ENCODE measurements at regions not wholly inside any gene's neighbourhood (a gene's known extent, or its start where the extent isn't known, plus 50 kb on each side); places are given as distances from the start of the nearest gene placed in this dataset.

DNA sequence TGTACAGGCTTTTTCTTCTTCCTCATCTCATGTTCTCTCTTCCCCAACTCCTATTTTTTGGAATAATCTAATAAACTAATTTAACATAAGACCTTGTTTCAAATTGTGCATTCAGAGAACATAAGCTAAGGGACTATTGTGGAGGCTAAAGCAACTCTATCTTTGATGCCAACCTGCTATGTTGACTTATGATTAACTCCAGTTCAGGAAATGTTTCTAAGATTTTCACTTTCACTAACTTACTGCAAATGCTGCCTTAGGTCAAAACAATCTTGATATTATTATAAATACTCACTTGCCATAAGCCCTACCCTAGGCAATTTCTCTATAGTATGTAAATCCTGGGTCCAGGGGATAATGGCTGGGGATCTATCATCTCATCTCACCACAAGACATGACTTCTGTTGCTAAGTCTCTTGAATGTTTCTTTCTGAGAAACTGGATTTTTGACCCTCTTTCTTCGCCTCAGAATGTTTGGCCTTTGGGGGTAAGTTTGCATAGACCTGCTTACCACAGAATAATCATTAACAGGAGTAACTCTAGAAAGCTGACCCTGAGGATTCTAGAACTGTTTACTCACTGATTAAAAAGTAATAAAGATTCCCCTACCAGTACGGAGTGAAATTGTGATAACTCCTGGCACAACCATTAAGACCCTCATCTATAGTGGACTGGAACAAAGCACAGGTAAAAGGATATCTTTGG lies 768.1 kb downstream of the GBE1 start:
- Histone ChIP-seq H3K4me1 (ENCODE audit: control insufficient read depth in 4 of 4, insufficient read depth in 4 of 4, low read length in 3 of 4) (peaks cover 0 to 29% (median 20%) of the 10 kb centered on the region in 4 donors), H3K4me3 (ENCODE audit: low read depth in 1 of 3, low read length in 3 of 3) (peak overlapping the region; percentile 43 to 73 (median 66)), H3K9me3 (ENCODE audit: control insufficient read depth in 4 of 4, low read length in 3 of 4) (no peaks in the 10 kb centered on the region), H3K27me3 (ENCODE audit: control insufficient read depth in 4 of 4, insufficient read depth in 4 of 4, low read length in 3 of 4) (no peaks in the 10 kb centered on the region), H3K27ac (ENCODE audit: low read depth in 1 of 2, low read length in 2 of 2) (peak overlapping the region; percentile 13 to 48), H3K9ac (ENCODE audit: low read depth in 1 of 2, low read length in 2 of 2) (peak overlapping the region; percentile 58 to 68), H3K36me3 (ENCODE audit: control insufficient read depth in 4 of 4, insufficient read depth in 3 of 4, low read depth in 1 of 4, low read length in 3 of 4) (no peaks in the 10 kb centered on the region)
- peak; percentile 82 for TF ChIP-seq TAF1 (conservative IDR thresholded peaks at IDR 0.05)
- TF ChIP-seq RXRA (IDR thresholded peaks at IDR 0.05): peak; percentile 27 to 41
- peak; percentile 15 for TF ChIP-seq HNF4G (IDR thresholded peaks at IDR 0.05)
- TF ChIP-seq JUND (IDR thresholded peaks at IDR 0.05): peak; percentile 33 to 48
- peak; percentile 65 to 76 for TF ChIP-seq HNF4A (conservative IDR thresholded peaks at IDR 0.05)
- TF ChIP-seq NR2F2 (IDR thresholded peaks at IDR 0.05): no peak
- TF ChIP-seq, protein P1, sequence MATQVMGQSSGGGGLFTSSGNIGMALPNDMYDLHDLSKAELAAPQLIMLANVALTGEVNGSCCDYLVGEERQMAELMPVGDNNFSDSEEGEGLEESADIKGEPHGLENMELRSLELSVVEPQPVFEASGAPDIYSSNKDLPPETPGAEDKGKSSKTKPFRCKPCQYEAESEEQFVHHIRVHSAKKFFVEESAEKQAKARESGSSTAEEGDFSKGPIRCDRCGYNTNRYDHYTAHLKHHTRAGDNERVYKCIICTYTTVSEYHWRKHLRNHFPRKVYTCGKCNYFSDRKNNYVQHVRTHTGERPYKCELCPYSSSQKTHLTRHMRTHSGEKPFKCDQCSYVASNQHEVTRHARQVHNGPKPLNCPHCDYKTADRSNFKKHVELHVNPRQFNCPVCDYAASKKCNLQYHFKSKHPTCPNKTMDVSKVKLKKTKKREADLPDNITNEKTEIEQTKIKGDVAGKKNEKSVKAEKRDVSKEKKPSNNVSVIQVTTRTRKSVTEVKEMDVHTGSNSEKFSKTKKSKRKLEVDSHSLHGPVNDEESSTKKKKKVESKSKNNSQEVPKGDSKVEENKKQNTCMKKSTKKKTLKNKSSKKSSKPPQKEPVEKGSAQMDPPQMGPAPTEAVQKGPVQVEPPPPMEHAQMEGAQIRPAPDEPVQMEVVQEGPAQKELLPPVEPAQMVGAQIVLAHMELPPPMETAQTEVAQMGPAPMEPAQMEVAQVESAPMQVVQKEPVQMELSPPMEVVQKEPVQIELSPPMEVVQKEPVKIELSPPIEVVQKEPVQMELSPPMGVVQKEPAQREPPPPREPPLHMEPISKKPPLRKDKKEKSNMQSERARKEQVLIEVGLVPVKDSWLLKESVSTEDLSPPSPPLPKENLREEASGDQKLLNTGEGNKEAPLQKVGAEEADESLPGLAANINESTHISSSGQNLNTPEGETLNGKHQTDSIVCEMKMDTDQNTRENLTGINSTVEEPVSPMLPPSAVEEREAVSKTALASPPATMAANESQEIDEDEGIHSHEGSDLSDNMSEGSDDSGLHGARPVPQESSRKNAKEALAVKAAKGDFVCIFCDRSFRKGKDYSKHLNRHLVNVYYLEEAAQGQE (IDR thresholded peaks at IDR 0.05): peak; percentile 14
- TF ChIP-seq, protein P2, sequence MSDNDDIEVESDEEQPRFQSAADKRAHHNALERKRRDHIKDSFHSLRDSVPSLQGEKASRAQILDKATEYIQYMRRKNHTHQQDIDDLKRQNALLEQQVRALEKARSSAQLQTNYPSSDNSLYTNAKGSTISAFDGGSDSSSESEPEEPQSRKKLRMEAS (IDR thresholded peaks at IDR 0.05): no peak
- TF ChIP-seq, protein P3, sequence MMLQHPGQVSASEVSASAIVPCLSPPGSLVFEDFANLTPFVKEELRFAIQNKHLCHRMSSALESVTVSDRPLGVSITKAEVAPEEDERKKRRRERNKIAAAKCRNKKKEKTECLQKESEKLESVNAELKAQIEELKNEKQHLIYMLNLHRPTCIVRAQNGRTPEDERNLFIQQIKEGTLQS (IDR thresholded peaks at IDR 0.05): no peak
- TF ChIP-seq, protein P4, sequence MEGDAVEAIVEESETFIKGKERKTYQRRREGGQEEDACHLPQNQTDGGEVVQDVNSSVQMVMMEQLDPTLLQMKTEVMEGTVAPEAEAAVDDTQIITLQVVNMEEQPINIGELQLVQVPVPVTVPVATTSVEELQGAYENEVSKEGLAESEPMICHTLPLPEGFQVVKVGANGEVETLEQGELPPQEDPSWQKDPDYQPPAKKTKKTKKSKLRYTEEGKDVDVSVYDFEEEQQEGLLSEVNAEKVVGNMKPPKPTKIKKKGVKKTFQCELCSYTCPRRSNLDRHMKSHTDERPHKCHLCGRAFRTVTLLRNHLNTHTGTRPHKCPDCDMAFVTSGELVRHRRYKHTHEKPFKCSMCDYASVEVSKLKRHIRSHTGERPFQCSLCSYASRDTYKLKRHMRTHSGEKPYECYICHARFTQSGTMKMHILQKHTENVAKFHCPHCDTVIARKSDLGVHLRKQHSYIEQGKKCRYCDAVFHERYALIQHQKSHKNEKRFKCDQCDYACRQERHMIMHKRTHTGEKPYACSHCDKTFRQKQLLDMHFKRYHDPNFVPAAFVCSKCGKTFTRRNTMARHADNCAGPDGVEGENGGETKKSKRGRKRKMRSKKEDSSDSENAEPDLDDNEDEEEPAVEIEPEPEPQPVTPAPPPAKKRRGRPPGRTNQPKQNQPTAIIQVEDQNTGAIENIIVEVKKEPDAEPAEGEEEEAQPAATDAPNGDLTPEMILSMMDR (IDR thresholded peaks at IDR 0.05; ENCODE audit: low read depth, low read length, missing input control): no peak
- TF ChIP-seq RAD21 (IDR thresholded peaks at IDR 0.05): peak in 1 of 2 donors; percentile 12
- TF ChIP-seq FOXA2 (IDR thresholded peaks at IDR 0.05): no peak
- no peak for TF ChIP-seq FOXA1 (IDR thresholded peaks at IDR 0.05)
- peak; percentile 44 for TF ChIP-seq YY1 (IDR thresholded peaks at IDR 0.05)
- peak; percentile 52 for TF ChIP-seq SP1 (IDR thresholded peaks at IDR 0.05)
- TF ChIP-seq GABPA (IDR thresholded peaks at IDR 0.05 in 1 of 2, conservative IDR thresholded peaks at IDR 0.05 in 1 of 2): no peak
- no peak for TF ChIP-seq EGR1 (IDR thresholded peaks at IDR 0.05; ENCODE audit: low read depth in 2 of 2)
- TF ChIP-seq ZBTB33 (IDR thresholded peaks at IDR 0.05): peak; percentile 20
- DNase-seq (ENCODE audit: low spot score): no peak
- 35% methylated on average over 2 of the region's 2 CpGs for WGBS
